Smooth muscle cell (in vitro differentiated cells): ENCODE measurements at regions not wholly inside any gene's neighbourhood (a gene's known extent, or its start where the extent isn't known, plus 50 kb on each side); places are given as distances from the start of the nearest gene placed in this dataset.

Source experiments
- DNase-seq: peaks from one replicate; lab custom pipeline; 2025; ENCODE audit not compliant: unreplicated experiment; lab: John Stamatoyannopoulos, UW
- H2AFZ ChIP-seq: fragments of 200-600 bp; sonication (generic); 2 replicates; pipeline ENCODE4 v1.6.0; 2016; ENCODE audit warnings: antibody characterized with exemption, low read depth, mild to moderate bottlenecking
- H3F3A ChIP-seq: fragments of 200-600 bp; sonication (generic); 2 replicates; pipeline ENCODE4 v1.6.0; 2017; ENCODE audit warnings: antibody characterized with exemption, low read depth
- H3K27ac ChIP-seq: fragments of 200-600 bp; sonication (generic); 2 replicates; pipeline ENCODE4 v1.5.1; 2016; ENCODE audit warnings: low read depth, mild to moderate bottlenecking
- H3K27me3 ChIP-seq: fragments of 200-600 bp; sonication (generic); 2 replicates; pipeline ENCODE4 v1.6.1; 2016; ENCODE audit warnings: low read depth, mild to moderate bottlenecking
- H3K36me3 ChIP-seq: fragments of 200-600 bp; sonication (generic); 2 replicates; pipeline ENCODE4 v1.5.1; 2016; ENCODE audit warnings: low read depth
- H3K4me1 ChIP-seq: fragments of 200-600 bp; sonication (generic); 2 replicates; pipeline ENCODE4 v1.5.1; 2016; ENCODE audit warnings: low read depth
- H3K4me2 ChIP-seq: fragments of 200-600 bp; sonication (generic); 2 replicates; pipeline ENCODE4 v1.6.0; 2016; ENCODE audit warnings: mild to moderate bottlenecking
- H3K4me3 ChIP-seq: fragments of 200-600 bp; sonication (generic); 2 replicates; pipeline ENCODE4 v1.5.1; 2016; ENCODE audit warnings: mild to moderate bottlenecking
- H3K79me2 ChIP-seq: fragments of 200-600 bp; sonication (generic); 2 replicates; pipeline ENCODE4 v1.6.0; 2016; ENCODE audit warnings: low read depth, mild to moderate bottlenecking
- H3K9ac ChIP-seq: fragments of 200-600 bp; sonication (generic); 2 replicates; pipeline ENCODE4 v1.6.0; 2016; ENCODE audit warnings: low read depth
- H3K9me3 ChIP-seq: fragments of 200-600 bp; sonication (generic); replicated peaks from 2 replicates; pipeline ENCODE4 v1.5.1; 2016; ENCODE audit warnings: low read depth
- H4K20me1 ChIP-seq: fragments of 200-600 bp; sonication (generic); 2 replicates; pipeline ENCODE4 v1.6.0; 2016; ENCODE audit warnings: low read depth
- CTCF ChIP-seq: fragments of 200-600 bp; sonication (generic); IDR thresholded peaks from 2 replicates; pipeline ENCODE4 v1.5.1; 2017; ENCODE audit warnings: borderline replicate concordance, mild to moderate bottlenecking, antibody characterized with exemption; ENCODE audit not compliant: insufficient read depth, poor library complexity, severe bottlenecking
- WGBS: methylation state at CpG from one replicate; pipeline ENCODE4 v1.1.7; 2016; ENCODE audit warnings: low lambda C conversion rate; 5-methylcytosine and 5-hydroxymethylcytosine counted together

GRCh38 chr9:100639854-100640253 is 62.0 kb downstream of the CAVIN4 start:
- H3K79me2 ChIP-seq, result no peaks in the 10 kb centered on the region
- H3K27me3 ChIP-seq, result no peaks in the 10 kb centered on the region
- no peaks in the 10 kb centered on the region for H3K9me3 ChIP-seq
- H3K4me2 ChIP-seq, result no peak overlapping the region
- peaks cover 3% of the 10 kb centered on the region for H3K4me1 ChIP-seq
- WGBS, result 64% methylated on average over 1 of the region's 1 CpG
- no peak for DNase-seq
- no peak overlapping the region for H3K27ac ChIP-seq
- no peaks in the 10 kb centered on the region for H3K36me3 ChIP-seq
- no peak overlapping the region for H3K4me3 ChIP-seq
- no peak overlapping the region for H3K9ac ChIP-seq
- no peak overlapping the region for H2AFZ ChIP-seq
- no peaks in the 10 kb centered on the region for H3F3A ChIP-seq
- no peaks in the 10 kb centered on the region for H4K20me1 ChIP-seq
- TF ChIP-seq CTCF, result no peak

GRCh38 chr9:100640447-100641050 is 62.7 kb downstream of the CAVIN4 start:
- H3K4me1 ChIP-seq, result peaks cover 3% of the 10 kb centered on the region
- H3K9me3 ChIP-seq, result no peaks in the 10 kb centered on the region
- no peaks in the 10 kb centered on the region for H4K20me1 ChIP-seq
- H3K4me3 ChIP-seq, result no peak overlapping the region
- H3K27me3 ChIP-seq, result no peaks in the 10 kb centered on the region
- DNase-seq, result no peak
- H3K27ac ChIP-seq, result no peak overlapping the region
- H3K4me2 ChIP-seq, result no peak overlapping the region
- 83% methylated on average over 5 of the region's 5 CpGs for WGBS
- no peaks in the 10 kb centered on the region for H3F3A ChIP-seq
- H3K9ac ChIP-seq, result no peak overlapping the region
- no peak for TF ChIP-seq CTCF
- no peak overlapping the region for H2AFZ ChIP-seq
- H3K79me2 ChIP-seq, result no peaks in the 10 kb centered on the region
- no peaks in the 10 kb centered on the region for H3K36me3 ChIP-seq

GRCh38 chr9:100641166-100641565 is 63.3 kb downstream of the CAVIN4 start:
- H3K4me2 ChIP-seq, result no peak overlapping the region
- H3K9me3 ChIP-seq, result no peaks in the 10 kb centered on the region
- H3K4me1 ChIP-seq, result peaks cover 3% of the 10 kb centered on the region
- no peaks in the 10 kb centered on the region for H3K36me3 ChIP-seq
- no peak overlapping the region for H3K27ac ChIP-seq
- DNase-seq, result no peak
- no peaks in the 10 kb centered on the region for H4K20me1 ChIP-seq
- 93% methylated on average over 2 of the region's 2 CpGs for WGBS
- no peak overlapping the region for H3K4me3 ChIP-seq
- H3K9ac ChIP-seq, result no peak overlapping the region
- H3K27me3 ChIP-seq, result no peaks in the 10 kb centered on the region
- no peak overlapping the region for H2AFZ ChIP-seq
- TF ChIP-seq CTCF, result no peak
- no peaks in the 10 kb centered on the region for H3K79me2 ChIP-seq
- H3F3A ChIP-seq, result no peaks in the 10 kb centered on the region

- Histone ChIP-seq H3K36me3 (no peaks in the 10 kb centered on the region), H2AFZ (no peak overlapping the region), H3K27me3 (no peaks in the 10 kb centered on the region), H3K4me1 (no peaks in the 10 kb centered on the region), H3K9ac (no peak overlapping the region), H4K20me1 (no peaks in the 10 kb centered on the region), H3K9me3 (no peaks in the 10 kb centered on the region), H3K79me2 (no peaks in the 10 kb centered on the region), H3K4me3 (no peak overlapping the region), H3K27ac (no peak overlapping the region), H3F3A (no peaks in the 10 kb centered on the region), H3K4me2 (no peak overlapping the region)
- WGBS, result 92% methylated on average over 4 of the region's 4 CpGs
- no peak for DNase-seq
- no peak for TF ChIP-seq CTCF
Measured at GRCh38 chr9:100652850-100653249, 75.0 kb downstream of the CAVIN4 start.
